NCI-H1930 (cell line): ENCODE measurements at regions not wholly inside any gene's neighbourhood (a gene's known extent, or its start where the extent isn't known, plus 50 kb on each side); places are given as distances from the start of the nearest gene placed in this dataset.
A peak's percentile ranks its signal among the peaks of the same experiment; 100 is the strongest.

Experiments used
- DNase-seq, 2 experiments: peaks; one replicate each; lab custom pipeline; 2025; lab: John Stamatoyannopoulos, UW

DNA sequence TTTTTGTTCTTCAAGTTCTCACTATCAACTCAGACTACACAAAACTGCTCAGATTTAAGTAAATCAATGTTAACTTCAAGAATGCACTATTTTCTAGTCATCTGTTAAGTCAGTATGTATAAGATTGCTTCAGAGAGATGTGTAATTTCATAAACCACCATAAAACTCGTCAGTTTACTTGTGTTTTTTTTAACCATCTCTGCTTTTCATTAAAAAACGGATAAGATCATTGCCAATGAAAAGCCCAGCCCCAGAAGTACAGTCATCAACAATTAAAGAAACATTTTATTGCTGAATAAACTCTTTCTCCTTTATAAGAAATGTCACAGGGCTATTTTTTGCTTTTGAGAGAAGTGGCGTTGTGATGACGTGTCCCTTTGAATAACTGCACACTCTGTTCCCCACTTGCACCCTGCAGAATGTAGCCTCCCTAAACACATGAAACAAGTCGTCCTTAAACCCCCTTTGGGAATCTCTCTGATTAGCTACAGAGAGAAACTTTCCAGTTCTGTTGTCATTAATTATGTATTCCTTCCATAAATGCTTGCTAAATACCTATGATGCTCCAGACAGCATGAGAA, 202.7 kb upstream of the FOXD3 start:
- DNase-seq, result no peak

DNA sequence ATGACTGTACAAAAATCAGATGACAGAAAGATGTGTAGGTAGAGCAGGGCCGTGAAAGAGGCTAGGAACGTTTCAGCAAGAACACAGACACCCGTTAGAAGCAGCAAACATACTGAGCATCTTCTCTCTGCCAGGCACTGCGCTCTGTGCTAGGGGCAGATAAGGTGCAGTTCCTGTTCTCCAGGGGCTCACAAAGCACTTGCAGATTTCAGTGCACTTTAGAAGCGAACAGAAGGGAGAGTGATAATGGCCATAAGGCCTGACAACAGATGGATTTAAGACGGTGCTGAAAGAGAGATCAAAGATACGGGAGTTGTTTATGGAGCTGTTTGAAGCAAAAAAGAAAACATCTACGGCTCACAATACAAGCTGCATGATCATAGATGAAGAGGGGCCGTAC, 200.3 kb upstream of the FOXD3 start:
- DNase-seq, result no peak

DNA sequence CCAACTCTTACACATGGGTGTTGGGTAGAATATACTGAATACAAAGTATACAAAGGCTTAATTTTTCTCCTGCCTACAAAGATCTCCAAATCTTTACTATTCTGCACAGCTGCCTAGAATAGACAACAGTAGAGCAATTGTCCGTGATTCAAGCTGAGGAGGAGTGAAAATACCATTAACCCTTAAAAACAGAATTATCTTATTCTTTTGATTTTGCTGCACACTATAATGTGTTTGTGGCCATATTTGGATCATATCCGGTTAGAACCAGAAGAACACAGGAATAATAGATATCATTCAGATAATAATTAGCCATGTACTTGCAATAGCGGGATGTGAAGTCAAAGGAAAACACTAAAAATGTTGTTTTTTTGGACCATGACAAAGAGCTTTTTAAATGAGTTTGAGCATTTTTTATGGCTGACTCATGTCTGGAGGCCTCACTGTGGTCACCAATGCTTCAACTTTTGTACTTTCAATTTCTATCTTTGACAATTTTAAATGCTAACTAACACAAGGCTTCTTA, 197.6 kb upstream of the FOXD3 start:
- DNase-seq, result no peak

DNA sequence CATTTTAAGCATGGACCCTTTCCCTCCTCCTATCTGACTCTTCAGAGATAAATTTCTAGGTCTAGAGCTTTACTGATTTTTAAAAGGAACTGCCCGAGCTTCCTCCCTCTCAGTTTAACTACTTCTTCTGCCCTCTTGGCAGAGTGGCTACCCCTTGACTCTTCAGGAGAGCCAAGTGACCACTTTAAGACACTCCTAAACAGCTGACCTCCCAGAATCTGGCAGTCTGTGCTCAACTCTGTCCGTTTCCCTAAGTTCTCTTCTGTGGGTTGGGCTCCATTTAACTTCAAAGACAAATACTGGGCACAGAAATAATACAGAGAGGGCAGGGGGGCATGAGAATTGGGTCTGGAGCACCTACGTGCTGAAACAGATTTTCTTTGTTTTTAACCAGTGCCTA, 196.3 kb upstream of the FOXD3 start:
- no peak for DNase-seq

DNA sequence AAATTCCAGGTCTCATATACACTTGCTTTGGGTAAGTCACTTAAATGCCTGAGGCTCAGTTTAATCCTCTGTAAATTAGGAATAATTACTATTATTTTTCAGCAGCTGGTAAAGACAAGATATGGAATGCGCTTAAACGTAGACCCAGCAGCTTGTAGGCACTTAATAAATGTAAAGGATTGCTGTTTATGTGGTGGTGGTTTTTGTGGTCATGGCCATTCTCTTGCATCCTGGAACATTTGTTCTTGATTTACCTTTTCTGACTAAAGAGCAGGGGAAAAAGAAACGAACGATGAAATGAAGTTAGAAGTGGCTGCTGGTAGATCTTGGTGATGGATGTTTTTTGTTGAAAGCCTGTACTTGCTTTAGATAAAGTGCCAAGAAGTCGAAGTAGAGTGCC, 195.0 kb upstream of the FOXD3 start:
- no peak for DNase-seq

DNA sequence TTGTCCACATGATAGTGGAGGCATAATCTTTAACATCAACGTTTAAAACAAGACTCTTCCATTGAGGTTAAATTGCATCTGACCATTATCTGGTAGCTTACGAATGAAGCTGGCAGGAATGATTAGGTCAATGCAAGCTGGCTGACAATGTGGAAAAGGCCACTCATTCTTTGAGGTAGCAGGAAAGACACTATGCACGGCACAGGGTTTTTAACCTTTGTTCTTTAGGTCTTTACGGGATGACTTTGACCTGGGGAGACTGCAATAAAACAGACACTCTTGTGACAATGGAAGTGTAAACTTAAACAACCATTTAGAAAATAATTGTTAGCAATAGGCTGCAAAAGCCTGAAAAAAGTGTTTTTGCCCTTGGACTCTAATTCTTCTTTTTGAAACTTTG, 193.8 kb upstream of the FOXD3 start:
- DNase-seq, result no peak

DNA sequence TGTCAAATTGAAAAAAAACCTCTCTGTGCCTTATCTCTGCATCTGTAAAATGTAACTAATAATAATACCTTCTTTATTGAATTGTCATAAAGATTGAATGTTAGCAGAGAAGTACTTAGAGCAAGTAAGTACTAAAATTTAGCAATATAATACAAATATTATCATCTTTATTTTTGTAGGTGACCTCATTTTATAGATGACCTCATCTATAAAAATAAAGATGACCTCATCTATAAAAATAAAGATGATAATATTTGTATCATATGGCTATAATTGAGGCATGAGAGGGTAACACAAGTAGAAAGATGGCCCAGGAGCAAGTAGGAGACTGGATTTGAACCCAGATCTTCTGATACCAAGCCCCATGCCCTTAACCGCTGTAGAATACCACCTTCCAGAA, 193.2 kb upstream of the FOXD3 start:
- no peak for DNase-seq

DNA sequence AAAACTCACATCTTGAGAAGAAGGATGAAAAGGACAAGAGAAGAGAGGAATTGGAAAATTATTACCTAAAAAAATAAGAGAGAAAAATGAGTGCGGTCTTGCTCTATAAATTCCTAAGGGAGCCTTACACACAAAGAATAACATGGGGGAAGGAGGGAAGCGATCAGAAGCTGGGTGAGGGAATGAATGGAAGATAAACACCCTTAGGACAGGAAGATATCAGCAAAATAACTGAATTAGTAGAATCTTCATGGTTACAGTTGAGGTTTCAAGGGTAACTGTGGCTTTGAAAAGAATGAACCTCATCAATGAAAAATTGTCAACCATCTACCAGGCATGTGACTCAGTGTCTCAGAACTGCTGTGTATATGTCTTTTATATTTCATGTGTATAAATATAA, 192.5 kb upstream of the FOXD3 start:
- no peak for DNase-seq

DNA sequence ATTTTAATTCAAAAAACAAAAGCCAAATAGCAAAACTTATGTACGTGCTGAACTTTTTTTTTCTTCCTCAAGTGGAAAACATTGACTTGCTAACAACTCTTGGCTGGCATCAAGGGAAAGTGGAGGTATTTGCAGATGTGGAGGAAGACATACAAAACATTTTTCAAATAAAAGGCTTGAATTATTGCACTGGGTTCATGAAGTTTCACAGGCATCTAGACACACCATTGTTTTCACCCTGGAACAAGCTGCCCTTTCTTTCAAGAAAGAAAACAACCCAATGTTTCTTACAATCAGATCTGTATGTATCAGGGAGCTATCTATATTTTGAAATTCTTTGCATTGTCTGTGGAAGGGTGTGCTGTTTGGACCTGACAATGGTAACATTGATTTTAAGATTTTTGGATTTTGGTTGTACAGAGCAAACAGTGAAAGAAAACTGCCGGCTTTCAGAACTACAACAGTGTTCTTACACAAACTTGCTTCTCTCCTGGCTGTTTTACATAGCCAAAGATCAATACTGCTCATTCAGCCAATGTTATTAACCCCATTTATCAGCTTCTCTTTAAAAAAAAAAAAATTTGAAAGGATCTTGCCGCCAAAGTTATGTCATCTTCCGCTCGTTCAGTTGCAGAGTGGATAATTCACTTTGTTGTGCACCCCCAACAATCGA, 187.7 kb upstream of the FOXD3 start:
- no peak for DNase-seq

DNA sequence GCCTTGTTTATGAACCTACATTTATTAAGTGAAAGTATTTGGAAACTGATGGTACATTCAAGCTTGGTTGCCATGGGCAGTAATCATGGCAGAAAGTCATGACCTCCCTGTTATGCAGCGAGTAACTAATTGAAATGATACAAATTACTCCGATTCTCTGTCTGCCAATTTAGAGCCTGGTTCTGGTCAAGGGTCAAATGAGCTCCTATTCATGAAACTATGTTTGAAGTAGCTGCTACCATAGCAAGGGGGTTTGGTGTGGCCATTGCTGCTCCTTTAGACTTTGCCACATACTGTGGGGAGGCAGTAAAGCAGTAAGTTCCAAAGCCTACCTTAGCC, 187.2 kb upstream of the FOXD3 start:
- no peak for DNase-seq

DNA sequence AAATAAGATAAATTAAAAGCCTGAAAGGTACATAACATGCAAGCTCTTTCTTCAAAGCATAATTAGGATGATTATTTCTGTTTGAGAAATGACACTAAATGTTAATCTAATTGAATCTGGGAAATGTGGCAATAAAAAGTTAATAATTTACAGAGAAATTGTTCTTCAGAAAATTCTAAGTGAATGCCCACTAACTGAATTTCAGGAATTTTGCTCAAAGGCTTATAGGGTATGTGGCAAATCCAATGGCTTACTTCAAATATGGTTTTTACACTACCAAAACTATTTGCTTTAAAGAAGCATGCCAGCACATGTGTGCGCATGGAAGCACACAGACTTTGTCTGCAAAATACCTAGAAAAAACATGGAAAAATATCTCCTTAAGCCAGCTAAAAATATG, 186.6 kb upstream of the FOXD3 start:
- no peak for DNase-seq

DNA sequence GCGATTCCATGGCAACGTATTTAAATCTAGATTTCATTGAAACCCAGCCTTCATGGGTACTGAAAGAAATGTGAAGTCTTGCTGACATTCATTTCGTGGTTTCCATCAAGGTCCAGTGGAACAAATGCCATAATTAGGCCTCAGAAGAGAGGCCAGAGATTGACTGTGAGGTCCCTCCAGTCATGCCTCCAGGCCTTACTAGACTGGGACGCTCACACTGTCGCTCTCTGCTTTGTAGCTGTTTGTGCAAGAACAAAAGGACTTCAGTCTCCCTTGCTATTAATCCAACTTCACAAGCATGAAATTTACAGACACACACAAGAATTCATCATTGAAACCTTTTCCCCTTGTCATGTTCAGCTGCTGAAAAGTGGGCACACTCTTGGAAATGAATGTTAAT, 180.4 kb upstream of the FOXD3 start:
- DNase-seq, result no peak

DNA sequence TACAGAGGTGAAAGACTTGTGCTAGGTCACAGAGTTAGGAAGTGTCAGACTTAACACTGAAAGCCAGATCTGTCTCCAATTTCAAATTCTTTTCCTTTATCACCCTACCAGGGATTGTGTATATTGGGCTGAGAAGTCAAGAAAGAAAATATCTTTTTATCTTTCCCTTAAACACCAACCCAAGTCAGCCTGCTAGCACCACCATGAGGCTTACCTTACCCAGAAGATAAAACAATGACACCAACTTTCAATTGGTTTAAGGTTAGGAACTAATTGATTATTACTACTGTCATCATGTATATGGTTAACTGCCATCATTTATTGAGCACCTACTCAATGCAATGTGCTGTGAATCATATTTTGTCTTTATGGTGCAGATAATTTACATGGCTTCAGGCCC, 178.9 kb upstream of the FOXD3 start:
- no peak for DNase-seq

DNA sequence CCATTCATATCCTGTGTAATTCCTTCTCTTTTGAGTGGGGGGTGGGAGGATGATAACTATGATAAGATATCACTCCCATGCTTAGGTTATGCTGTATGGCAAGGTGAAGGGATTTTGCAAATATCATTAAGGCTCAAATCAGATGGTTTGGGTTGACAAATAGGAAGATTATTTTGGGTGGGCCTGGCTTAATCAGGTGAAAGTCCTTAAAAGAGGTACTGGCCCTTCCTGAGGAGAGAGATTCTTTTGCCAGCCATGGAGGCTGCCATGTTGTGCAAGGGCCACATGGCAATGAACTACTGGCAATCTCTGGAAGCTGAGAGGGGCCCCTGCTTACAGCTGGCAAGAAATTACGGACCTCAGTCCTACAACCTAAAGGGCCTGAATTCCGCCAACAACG, 174.6 kb upstream of the FOXD3 start:
- no peak for DNase-seq

DNA sequence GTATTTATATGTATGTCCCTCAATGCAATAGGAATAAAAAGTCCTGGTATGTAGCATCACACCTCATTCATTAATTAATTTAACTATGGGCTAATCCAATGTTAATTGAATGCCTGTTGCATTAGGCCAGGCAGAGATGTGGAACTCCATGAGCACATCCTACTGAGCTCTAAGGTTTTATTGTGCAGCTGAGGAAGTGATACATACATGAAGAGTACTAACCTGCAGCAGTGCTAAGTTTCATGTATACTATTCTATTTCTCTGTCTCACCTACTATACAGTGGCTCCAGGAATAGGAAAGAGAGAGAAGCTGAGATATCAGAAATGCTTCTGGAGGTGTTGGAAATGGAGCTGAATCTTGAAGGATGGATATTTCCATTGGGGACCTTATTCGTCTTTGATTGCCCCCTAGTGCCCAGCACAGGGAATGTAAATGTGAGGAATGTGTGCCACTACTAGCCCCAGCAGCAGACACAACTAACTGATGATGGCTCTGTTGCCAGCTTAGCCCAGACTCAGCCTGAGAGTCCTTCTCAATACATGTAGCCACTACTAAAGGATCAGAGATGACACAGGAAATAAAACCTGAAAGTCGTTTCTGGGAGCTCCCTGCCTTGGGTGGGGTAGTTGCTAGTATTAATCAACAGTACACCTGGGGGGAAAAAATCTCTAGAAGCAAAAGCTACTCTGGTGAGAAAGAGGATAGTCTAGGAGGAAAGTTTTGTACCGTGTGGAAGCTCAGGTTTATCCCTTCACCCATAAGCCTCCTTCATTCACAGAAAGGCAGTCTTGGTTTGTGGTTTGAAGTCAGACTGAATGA, 173.3 kb upstream of the FOXD3 start:
- DNase-seq, result peak in 1 of 2 experiments; percentile 22

DNA sequence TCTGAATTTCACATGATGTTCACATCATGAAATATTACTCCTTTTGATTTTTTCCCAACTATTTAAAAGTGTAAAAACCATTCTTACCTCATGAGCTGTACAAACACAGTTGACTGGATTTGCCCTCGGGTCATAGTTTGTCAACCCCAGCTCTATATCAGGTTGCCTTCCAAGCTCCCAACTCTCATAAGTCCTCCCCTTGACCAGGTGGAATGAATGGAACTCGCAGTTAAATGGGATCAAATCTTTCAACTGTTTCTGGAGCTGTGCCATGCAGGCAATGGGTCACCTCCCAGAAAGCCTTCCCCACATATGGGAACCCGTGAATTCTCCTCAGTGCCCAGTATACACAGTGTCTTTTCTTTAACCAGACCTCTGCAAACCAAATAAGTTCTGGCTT, 169.8 kb upstream of the FOXD3 start:
- no peak for DNase-seq

DNA sequence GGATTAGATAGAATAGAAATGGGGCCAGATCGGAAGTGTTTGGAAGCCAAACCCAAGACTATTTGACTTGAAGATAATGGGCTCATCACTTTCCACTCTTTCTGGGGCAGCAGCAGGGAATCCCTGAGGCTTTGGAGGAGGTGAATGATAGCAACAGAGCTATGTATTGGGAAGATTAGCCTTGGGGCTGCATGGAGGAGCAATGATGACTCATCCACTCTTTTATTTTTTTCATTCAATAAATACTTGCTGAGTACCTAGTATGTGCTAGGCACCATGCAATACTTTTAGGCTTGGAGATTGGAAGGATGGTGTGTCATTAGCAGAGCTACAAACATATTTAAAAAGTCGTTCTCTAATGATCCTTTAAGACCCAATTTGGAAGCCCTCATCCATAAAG, 166.9 kb upstream of the FOXD3 start:
- DNase-seq, result no peak

DNA sequence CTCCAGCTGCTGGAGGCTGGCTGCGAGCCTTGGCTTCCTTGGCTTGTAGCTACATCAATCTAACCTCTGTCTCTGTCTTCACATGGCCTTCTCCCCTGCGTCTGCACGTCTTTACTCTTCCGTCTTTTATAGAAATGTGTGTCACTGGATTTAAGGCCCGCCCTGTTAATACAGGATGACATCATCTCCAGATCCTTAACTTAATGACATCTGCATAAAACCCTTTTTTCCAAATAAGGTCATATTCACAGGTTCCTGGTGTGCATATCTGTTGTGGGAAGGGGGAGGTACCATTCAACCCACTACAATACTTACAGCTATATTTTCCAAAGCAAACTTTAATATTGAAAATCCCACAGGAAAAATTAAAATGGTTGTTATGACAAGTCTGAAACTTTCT, 165.3 kb upstream of the FOXD3 start:
- DNase-seq, result no peak

DNA sequence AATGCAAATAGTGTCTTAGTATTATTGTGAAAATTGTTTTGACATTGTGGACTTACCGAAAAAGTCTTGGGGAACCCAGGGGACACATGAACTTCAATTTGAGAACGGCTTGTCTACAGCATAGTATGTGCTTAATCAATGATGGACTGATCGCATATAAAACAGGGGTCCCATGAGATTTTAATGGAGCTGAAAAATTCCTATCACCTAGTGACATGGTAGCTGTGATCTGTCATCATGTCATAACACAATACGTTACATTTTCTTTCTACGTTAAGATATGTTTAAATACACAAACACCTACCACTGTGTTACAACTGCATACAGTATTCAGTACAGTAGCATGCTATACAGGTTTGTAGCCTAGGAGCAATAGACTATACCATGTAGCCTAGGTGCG, 153.3 kb upstream of the FOXD3 start:
- DNase-seq, result no peak

DNA sequence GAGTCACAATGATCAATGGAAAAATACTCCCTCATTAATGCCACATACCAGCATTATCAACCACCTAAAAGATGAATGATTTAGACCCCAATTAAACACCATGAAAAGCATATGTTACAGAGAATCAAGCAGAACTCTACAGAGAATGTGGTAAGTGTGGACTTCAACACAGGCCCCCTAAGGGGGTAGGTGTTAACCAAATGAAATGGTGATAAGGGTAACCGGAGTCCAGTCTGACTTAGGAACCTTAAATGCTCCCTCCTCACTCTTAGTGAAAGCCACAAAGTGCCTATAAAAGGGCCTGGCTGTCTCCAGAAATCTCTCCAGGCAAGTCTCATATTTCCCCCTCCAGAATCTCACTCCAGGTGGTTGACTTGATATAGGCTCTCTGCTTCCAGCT, 149.2 kb upstream of the FOXD3 start:
- DNase-seq, result no peak

DNA sequence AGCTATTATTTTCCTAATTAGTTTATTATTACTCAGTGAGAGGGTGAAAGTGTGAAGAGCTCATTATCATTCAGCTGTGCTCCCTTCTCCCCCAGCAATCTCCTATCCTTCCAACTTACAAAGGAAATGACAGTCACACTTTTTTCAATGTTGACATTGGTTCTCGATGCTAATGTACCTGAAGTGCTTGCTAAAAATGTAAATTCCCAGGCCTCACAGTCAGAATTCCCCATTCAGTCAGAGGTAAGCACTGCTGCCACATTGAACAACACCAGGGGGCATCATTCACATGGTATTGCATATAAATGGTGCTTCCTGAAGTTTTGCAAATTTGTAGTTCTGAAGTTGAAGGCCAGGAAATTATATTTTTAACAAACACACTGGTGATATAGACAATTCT, 132.7 kb upstream of the FOXD3 start:
- DNase-seq, result peak in 1 of 2 experiments; percentile 18

DNA sequence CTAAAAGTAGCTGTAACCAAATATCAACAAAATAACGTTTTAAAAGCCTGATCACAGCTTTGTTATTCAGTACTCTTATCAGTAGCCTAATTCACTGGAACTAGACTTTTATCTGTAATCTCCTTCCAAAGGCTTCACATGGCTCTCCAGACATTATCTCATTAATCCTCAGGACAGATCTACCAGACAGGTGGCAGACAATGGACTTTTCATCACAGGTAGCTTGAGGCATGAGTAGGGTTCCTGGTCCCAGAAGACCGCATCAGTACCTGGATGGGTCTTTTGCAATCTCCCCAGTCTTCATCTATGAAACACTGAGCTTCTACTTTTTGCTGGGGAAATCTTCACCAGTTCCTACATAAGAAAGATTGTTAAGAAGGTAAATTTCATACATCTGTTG, 132.2 kb upstream of the FOXD3 start:
- no peak for DNase-seq

DNA sequence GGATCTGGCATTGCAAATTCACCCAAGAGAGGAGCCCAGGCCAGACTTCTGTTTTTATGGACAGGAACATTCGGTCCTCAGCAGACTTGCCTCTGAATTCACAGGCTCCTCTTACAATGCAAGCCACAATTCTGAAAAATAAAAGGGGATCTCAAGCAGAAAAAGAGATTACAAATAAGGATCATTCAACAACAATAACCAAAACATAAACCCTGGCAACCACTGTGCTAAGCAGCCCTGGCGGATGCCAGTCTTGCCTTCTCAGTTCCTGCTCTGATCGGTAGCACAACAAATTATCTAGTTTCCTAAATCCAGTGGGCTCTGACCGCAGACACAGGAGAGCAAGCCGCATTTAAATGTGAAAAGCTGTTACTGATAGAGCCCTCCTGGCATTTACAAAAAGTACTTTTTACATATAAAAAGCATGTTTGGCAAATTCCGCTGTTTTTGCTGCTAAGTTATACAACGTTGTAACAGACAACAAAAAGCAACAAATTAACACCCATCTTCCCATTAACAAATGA, 123.4 kb upstream of the FOXD3 start:
- no peak for DNase-seq
